ENCODE measurements at regions not wholly inside any gene's neighbourhood (a gene's known extent, or its start where the extent isn't known, plus 50 kb on each side); places are given as distances from the start of the nearest gene placed in this dataset.

GRCh38 chr4:1462009-1462767 is 55.9 kb upstream of the NKX1-1 start:
- DNase-seq, result no peak

GRCh38 chr4:1460967-1461868 is 55.0 kb upstream of the NKX1-1 start:
- DNase-seq, result no peak

GRCh38 chr4:1459722-1460511 is 53.7 kb upstream of the NKX1-1 start:
- no peak for DNase-seq

GRCh38 chr4:1459081-1459721 is 53.0 kb upstream of the NKX1-1 start:
- no peak for DNase-seq

- DNase-seq, result no peak
Measured at GRCh38 chr4:1458581-1458980, 52.3 kb upstream of the NKX1-1 start.
